Heart left ventricle (tissue), 13 donors: ENCODE measurements at regions not wholly inside any gene's neighbourhood (a gene's known extent, or its start where the extent isn't known, plus 50 kb on each side); places are given as distances from the start of the nearest gene placed in this dataset.

Experiments used
- POLR2A ChIP-seq, 2 donors: fragments of 450-650 bp; IDR thresholded peaks; one replicate each; pipeline ENCODE4 v1.6.1; 2017; ENCODE audit warnings: antibody characterized with exemption in 2 of 2, mild to moderate bottlenecking in 2 of 2, moderate library complexity in 2 of 2
- TF ChIP-seq, protein P1 (sequence below), 12 donors: fragments of 200-600 bp; sonication (generic) in 4 of 12; IDR thresholded peaks; one replicate each; pipeline versions ENCODE4 v1.5.0 to v1.8.0; 2018 to 2022; ENCODE audit warnings: antibody characterized with exemption in 12 of 12, mild to moderate bottlenecking in 5 of 12
- donor health status: ischemic (EF 13 %, LVEDD 7.1; RV severe dilation, severe dysfunction).
- donor health status: DM: no; HTN: yes; CAD: no.
- donor health status: DM: no; HTN: no; CAD: no.
- donor health status: ischemic (EF 25% LVEDD 6.9; RV normal size, moderate dysfunction).
- donor health status: ischemic (EF 25% LVEDD 5.7; RV mildly dilated, moderate dysfunction).
- donor health status: ischemic (EF 35%, LVEDD 5.7; RV mildly dilated, moderate dysfunction).
- donor health status: nonischemic (EF 11% LVEDD 7.7; RV severe dilation, severe dysfunction).
- donor health status: DM: yes; HTN: yes; CAD: no.
- donor health status: PGD.
- donor health status: ischemic (EF 29% LVEDD 5.4; RV normal size, mild dysfunction).
- donor health status: nonischemic (EF 23%, LVEDD 6.1; RV moderate dilation, normal function).

DNA sequence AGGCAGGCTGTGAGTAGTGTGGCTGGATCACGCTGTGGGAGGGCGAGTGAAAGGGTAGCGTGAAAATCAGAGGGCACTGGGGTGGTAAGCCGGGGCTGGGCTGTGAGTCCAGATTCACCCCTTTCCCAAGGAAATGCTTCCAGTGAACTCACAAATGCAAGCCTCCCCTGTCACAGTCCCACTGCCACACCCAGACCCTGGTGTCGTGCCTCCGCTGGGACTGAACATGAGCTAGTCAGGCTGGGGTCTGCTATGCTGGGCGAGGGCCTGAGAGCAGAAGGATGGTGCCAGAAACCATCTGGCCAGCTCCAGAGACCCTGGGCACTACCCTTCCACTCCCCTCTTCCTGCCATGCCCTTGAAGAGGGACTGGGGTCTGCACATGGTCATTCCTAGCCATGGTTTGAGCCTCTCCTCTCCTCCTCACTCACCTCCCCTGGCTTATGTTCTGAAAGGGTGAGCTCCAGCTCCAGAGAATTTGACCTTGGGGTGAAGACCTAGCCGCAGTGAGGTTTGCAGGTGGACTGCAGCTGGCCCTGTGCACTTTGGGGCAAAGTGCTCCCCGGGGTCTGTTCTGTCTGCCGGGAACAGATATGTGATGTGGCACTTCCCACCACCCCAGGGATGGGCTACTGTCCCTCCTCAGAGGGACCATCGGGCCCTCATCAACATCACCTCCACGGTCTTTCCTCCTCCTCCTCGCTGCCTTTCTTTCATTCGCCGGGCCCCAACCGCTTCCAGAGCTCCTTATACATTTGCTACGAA, 365.6 kb downstream of the RPS6KC1 start:
- no peak for TF ChIP-seq POLR2A (IDR thresholded peaks at IDR 0.05)
- TF ChIP-seq, protein P1, sequence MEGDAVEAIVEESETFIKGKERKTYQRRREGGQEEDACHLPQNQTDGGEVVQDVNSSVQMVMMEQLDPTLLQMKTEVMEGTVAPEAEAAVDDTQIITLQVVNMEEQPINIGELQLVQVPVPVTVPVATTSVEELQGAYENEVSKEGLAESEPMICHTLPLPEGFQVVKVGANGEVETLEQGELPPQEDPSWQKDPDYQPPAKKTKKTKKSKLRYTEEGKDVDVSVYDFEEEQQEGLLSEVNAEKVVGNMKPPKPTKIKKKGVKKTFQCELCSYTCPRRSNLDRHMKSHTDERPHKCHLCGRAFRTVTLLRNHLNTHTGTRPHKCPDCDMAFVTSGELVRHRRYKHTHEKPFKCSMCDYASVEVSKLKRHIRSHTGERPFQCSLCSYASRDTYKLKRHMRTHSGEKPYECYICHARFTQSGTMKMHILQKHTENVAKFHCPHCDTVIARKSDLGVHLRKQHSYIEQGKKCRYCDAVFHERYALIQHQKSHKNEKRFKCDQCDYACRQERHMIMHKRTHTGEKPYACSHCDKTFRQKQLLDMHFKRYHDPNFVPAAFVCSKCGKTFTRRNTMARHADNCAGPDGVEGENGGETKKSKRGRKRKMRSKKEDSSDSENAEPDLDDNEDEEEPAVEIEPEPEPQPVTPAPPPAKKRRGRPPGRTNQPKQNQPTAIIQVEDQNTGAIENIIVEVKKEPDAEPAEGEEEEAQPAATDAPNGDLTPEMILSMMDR (IDR thresholded peaks at IDR 0.05) = no peak
